Stomach (tissue), 8 donors: ENCODE measurements at regions not wholly inside any gene's neighbourhood (a gene's known extent, or its start where the extent isn't known, plus 50 kb on each side); places are given as distances from the start of the nearest gene placed in this dataset.

Source experiments
- DNase-seq, 2 donors: peaks; one replicate each; pipeline versions ENCODE4 v3.0.0 to v3.0.0-alpha.2; 2013 to 2019
- H3K27ac ChIP-seq, 5 donors: fragments of 200-600 bp in 4 of 5; sonication (generic) in 4 of 5; one replicate each; pipeline ENCODE4 v1.5.1; 2013 to 2019; ENCODE audit warnings: mild to moderate bottlenecking in 1 of 5, moderate library complexity in 1 of 5
- H3K27me3 ChIP-seq, 3 donors: fragments of 200-600 bp; sonication (generic); one replicate each; pipeline ENCODE4 v1.5.1; 2017 to 2019; ENCODE audit warnings: mixed run types in 1 of 3
- H3K36me3 ChIP-seq, 4 donors: fragments of 200-600 bp; sonication (generic); 1 replicate in 3 of 4; 2 replicates in 1 of 4; pipeline ENCODE4 v1.5.1; 2016 to 2019
- H3K4me1 ChIP-seq, 4 donors: fragments of 200-600 bp; sonication (generic); one replicate each; pipeline ENCODE4 v1.5.1; 2016 to 2019
- H3K4me3 ChIP-seq, 4 donors: fragments of 200-600 bp; sonication (generic) in 3 of 4; one replicate each; pipeline ENCODE4 v1.5.1; 2016 to 2019; ENCODE audit warnings: mild to moderate bottlenecking in 1 of 4
- H3K9me3 ChIP-seq, 4 donors: fragments of 200-600 bp; sonication (generic); one replicate each; pipeline ENCODE4 v1.5.1; 2016 to 2019
- EP300 ChIP-seq: sonication (generic); formaldehyde crosslinking; IDR thresholded peaks from one replicate; pipeline ENCODE4 v1.6.1; 2017; ENCODE audit warnings: antibody characterized with exemption
- POLR2A ChIP-seq, 4 donors: fragments of 450-650 bp; IDR thresholded peaks; one replicate each; pipeline ENCODE4 v1.6.1; 2016; ENCODE audit warnings: antibody characterized with exemption in 4 of 4, control low read depth in 2 of 4, mild to moderate bottlenecking in 1 of 4, moderate library complexity in 1 of 4
- POLR2AphosphoS5 ChIP-seq, 3 donors: sonication (generic); formaldehyde crosslinking; IDR thresholded peaks; one replicate each; pipeline ENCODE4 v1.6.1; 2016; ENCODE audit warnings: antibody characterized with exemption in 3 of 3
- WGBS, 5 donors: extraction: QIAGEN DNeasy Blood & Tissue Kit in 3 of 5; methylation state at CpG; one replicate each; pipeline versions ENCODE4 v1.1.5 to v1.1.7; 2013 to 2018; 5-methylcytosine and 5-hydroxymethylcytosine counted together
- intact Hi-C: fragments of 100-400 bp; cut with DNase I; formaldehyde crosslinking; loops from one replicate; pipeline ENCODE4 v1.15.1; 2023; ENCODE audit warnings: low total_unique reads
- TF ChIP-seq, protein P1 (sequence below), 7 experiments: fragments of 450-650 bp in 4 of 7; fragments of 200-600 bp in 3 of 7; sonication (generic) in 3 of 7; IDR thresholded peaks; one replicate each; pipeline ENCODE4 v1.5.1; 2016 to 2019; ENCODE audit warnings: antibody characterized with exemption in 7 of 7, control low read depth in 2 of 7, mild to moderate bottlenecking in 1 of 7
- donor health status: healthy with polysubstance abuse.
- donor health status: Bipolar disorder and iron deficiency.
- donor health status: healthy.

DNA sequence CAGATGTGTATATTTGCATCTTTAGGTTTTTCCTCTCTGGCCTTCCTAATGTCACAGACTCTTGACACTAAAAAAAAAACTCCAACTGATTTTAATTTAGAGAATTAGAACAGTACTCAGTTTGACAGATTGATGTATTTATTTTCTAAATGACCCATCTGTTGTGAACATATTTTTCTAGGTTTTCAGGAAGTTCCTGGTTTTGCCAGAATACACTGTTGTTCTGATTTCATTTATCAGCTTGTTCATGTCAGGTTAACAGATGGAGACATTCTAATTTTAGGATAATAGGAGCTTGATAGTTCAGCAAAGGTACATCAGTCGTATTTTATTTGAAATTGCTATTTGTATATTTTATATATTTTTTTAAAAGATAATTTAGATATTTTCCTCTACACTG is 133.4 kb downstream of the TANC2 start:
- no peak for DNase-seq
- 75 to 90% (median 80%) methylated on average over 1 of the region's 1 CpG for WGBS, 5 donors
- Histone ChIP-seq H3K27ac (no peak overlapping the region), H3K9me3 (no peaks in the 10 kb centered on the region), H3K4me3 (no peak overlapping the region), H3K27me3 (no peaks in the 10 kb centered on the region), H3K36me3 (no peaks in the 10 kb centered on the region), H3K4me1 (no peaks in the 10 kb centered on the region)
- no peak for TF ChIP-seq EP300
- TF ChIP-seq, protein P1, sequence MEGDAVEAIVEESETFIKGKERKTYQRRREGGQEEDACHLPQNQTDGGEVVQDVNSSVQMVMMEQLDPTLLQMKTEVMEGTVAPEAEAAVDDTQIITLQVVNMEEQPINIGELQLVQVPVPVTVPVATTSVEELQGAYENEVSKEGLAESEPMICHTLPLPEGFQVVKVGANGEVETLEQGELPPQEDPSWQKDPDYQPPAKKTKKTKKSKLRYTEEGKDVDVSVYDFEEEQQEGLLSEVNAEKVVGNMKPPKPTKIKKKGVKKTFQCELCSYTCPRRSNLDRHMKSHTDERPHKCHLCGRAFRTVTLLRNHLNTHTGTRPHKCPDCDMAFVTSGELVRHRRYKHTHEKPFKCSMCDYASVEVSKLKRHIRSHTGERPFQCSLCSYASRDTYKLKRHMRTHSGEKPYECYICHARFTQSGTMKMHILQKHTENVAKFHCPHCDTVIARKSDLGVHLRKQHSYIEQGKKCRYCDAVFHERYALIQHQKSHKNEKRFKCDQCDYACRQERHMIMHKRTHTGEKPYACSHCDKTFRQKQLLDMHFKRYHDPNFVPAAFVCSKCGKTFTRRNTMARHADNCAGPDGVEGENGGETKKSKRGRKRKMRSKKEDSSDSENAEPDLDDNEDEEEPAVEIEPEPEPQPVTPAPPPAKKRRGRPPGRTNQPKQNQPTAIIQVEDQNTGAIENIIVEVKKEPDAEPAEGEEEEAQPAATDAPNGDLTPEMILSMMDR (IDR thresholded peaks at IDR 0.05) = no peak
- no peak for TF ChIP-seq POLR2AphosphoS5 (IDR thresholded peaks at IDR 0.05)
- TF ChIP-seq POLR2A (IDR thresholded peaks at IDR 0.05) = no peak
- intact Hi-C loops = no loop called here

DNA sequence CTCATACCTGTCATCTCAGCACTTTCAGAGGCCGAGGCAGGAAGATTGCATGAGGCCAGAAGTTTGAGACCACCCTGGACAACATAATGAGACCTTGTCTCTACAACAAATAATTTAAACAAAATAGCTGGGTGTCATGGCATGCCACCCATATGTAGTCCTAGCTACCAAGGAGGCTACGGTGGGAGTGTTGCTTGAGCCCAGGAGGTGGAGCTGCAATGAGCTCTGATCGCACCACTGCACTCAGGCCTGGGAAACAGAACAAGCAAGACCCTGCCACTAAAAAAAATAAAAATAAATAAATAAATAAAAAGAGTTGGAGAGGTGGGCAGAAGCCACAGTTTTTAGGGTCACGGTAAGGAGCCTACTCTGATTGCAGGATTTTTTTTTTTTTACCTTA is 136.0 kb downstream of the TANC2 start:
- no peak for DNase-seq
- no peaks in the 10 kb centered on the region for H3K36me3 ChIP-seq
- no peak overlapping the region for H3K4me3 ChIP-seq
- intact Hi-C loops = no loop called here
- no peaks in the 10 kb centered on the region for H3K4me1 ChIP-seq
- H3K27ac ChIP-seq = no peak overlapping the region
- H3K27me3 ChIP-seq = no peaks in the 10 kb centered on the region
- 91 to 98% (median 96%) methylated on average over 4 of the region's 4 CpGs for WGBS, 5 donors
- no peaks in the 10 kb centered on the region for H3K9me3 ChIP-seq
- TF ChIP-seq, protein P1 (IDR thresholded peaks at IDR 0.05) = no peak
- TF ChIP-seq EP300 (no peak), POLR2A (IDR thresholded peaks at IDR 0.05) (no peak), POLR2AphosphoS5 (IDR thresholded peaks at IDR 0.05) (no peak)

DNA sequence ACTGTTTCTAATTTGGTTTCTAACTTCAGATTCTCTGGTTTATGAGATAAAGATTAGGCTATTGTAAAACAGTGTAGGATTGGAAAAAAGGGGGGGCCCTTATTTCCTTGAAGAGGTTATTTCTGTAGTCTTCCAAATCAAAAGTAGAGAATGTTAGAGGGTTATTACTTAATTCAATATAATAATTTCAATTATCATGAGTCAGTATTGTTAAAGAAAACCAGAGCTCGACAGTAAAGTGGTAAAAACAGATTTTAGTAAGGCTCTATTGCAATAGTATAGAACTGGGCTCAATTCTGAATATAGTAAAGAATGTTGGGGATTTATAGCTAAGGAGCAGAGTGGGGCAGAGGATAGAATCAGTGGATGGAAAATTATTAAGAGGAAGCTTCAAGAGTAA is 140.0 kb downstream of the TANC2 start:
- H3K36me3 ChIP-seq = no peaks in the 10 kb centered on the region
- no peaks in the 10 kb centered on the region for H3K9me3 ChIP-seq
- H3K4me1 ChIP-seq = no peaks in the 10 kb centered on the region
- intact Hi-C loops = no loop called here
- H3K27ac ChIP-seq = no peak overlapping the region
- no peaks in the 10 kb centered on the region for H3K27me3 ChIP-seq
- H3K4me3 ChIP-seq = no peak overlapping the region
- TF ChIP-seq, protein P1 (IDR thresholded peaks at IDR 0.05) = no peak
- TF ChIP-seq POLR2A (IDR thresholded peaks at IDR 0.05) (no peak), POLR2AphosphoS5 (IDR thresholded peaks at IDR 0.05) (no peak), EP300 (no peak)
- WGBS, 5 donors = 84 to 93% (median 89%) methylated on average over 1 of the region's 1 CpG
- DNase-seq = no peak

DNA sequence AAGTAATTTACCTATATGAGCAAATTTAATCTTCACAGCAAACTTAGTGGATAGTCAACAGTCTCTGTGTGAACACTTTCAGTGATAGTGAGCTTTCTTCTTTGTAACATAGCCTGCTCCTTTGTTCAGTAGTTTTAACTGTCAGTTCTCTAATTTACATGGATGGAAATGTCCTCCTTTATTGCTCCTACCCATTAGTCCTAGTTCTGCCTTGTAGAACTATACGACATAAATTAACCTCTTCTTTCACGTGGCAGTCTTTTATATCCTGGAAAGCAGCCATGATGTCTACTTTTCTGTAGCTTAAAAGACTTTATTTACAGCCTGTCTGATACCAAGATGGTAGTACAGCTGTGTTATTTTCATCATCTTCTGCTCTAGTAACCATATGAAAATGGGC is 143.6 kb downstream of the TANC2 start:
- no peak for DNase-seq
- Histone ChIP-seq H3K27me3 (no peaks in the 10 kb centered on the region), H3K9me3 (no peaks in the 10 kb centered on the region), H3K4me3 (no peak overlapping the region), H3K4me1 (no peaks in the 10 kb centered on the region), H3K27ac (no peak overlapping the region), H3K36me3 (no peaks in the 10 kb centered on the region)
- intact Hi-C loops = no loop called here
- TF ChIP-seq, protein P1 (IDR thresholded peaks at IDR 0.05) = no peak
- no peak for TF ChIP-seq POLR2A (IDR thresholded peaks at IDR 0.05)
- no peak for TF ChIP-seq EP300
- no peak for TF ChIP-seq POLR2AphosphoS5 (IDR thresholded peaks at IDR 0.05)
- 77 to 84% (median 78%) methylated on average over 2 of the region's 2 CpGs for WGBS, 5 donors
